ENCODE measurements at regions not wholly inside any gene's neighbourhood (a gene's known extent, or its start where the extent isn't known, plus 50 kb on each side); places are given as distances from the start of the nearest gene placed in this dataset.

GRCh38 chr17:72363089-72363610 lies 242.3 kb downstream of the SOX9 start:
- POLR2A ChIA-PET: no interaction called here
- Mint-ChIP-seq H3K9me3 (peaks cover 2% of the 10 kb centered on the region), H3K27ac (no peak overlapping the region)

GRCh38 chr17:72365857-72366414 lies 245.1 kb downstream of the SOX9 start:
- CTCF ChIA-PET: no interaction called here
- H3K4me1 Mint-ChIP-seq: no peaks in the 10 kb centered on the region
- no peaks in the 10 kb centered on the region for H3K36me3 Mint-ChIP-seq (ENCODE audit: low read depth)
- DNase-seq: no peak
- H3K4me3 Mint-ChIP-seq: no peak overlapping the region
- no peak overlapping the region for H3K27ac Mint-ChIP-seq
- H3K9me3 Mint-ChIP-seq: peaks cover 2% of the 10 kb centered on the region
- POLR2A ChIA-PET: no interaction called here
- no peaks in the 10 kb centered on the region for H3K27me3 Mint-ChIP-seq

More at GRCh38 chr17:72363089-72363610, 242.3 kb downstream of the SOX9 start:
- Mint-ChIP-seq H3K4me3 (no peak overlapping the region), H3K36me3 (ENCODE audit: low read depth) (no peaks in the 10 kb centered on the region), H3K27me3 (no peaks in the 10 kb centered on the region), H3K4me1 (no peaks in the 10 kb centered on the region)
- CTCF ChIA-PET: no interaction called here
- DNase-seq: no peak

GRCh38 chr17:72366626-72367025 lies 245.8 kb downstream of the SOX9 start:
- POLR2A ChIA-PET: no interaction called here
- H3K9me3 Mint-ChIP-seq: peaks cover 2% of the 10 kb centered on the region
- no peak overlapping the region for H3K27ac Mint-ChIP-seq
- no peaks in the 10 kb centered on the region for H3K27me3 Mint-ChIP-seq
- H3K4me1 Mint-ChIP-seq: no peaks in the 10 kb centered on the region
- H3K36me3 Mint-ChIP-seq (ENCODE audit: low read depth): no peaks in the 10 kb centered on the region
- H3K4me3 Mint-ChIP-seq: no peak overlapping the region
- no peak for DNase-seq
- CTCF ChIA-PET: no interaction called here

GRCh38 chr17:72368191-72368590 lies 247.4 kb downstream of the SOX9 start:
- ChIA-PET POLR2A (no interaction called here), CTCF (no interaction called here)
- DNase-seq: no peak
- H3K4me1 Mint-ChIP-seq: no peaks in the 10 kb centered on the region
- no peaks in the 10 kb centered on the region for H3K36me3 Mint-ChIP-seq (ENCODE audit: low read depth)
- H3K4me3 Mint-ChIP-seq: no peak overlapping the region
- H3K27ac Mint-ChIP-seq: no peak overlapping the region
- no peaks in the 10 kb centered on the region for H3K27me3 Mint-ChIP-seq
- peaks cover 2% of the 10 kb centered on the region for H3K9me3 Mint-ChIP-seq

- Mint-ChIP-seq H3K36me3 (ENCODE audit: low read depth) (no peaks in the 10 kb centered on the region), H3K27ac (no peak overlapping the region), H3K4me1 (no peaks in the 10 kb centered on the region), H3K4me3 (no peak overlapping the region), H3K27me3 (no peaks in the 10 kb centered on the region), H3K9me3 (no peaks in the 10 kb centered on the region)
- CTCF ChIA-PET: no interaction called here
- DNase-seq: no peak
- POLR2A ChIA-PET: no interaction called here
Measured at GRCh38 chr17:72369366-72369765, 248.5 kb downstream of the SOX9 start.

- no peaks in the 10 kb centered on the region for H3K36me3 Mint-ChIP-seq (ENCODE audit: low read depth)
- H3K4me1 Mint-ChIP-seq: no peaks in the 10 kb centered on the region
- ChIA-PET POLR2A (no interaction called here), CTCF (interaction anchor here (0.7 to 0.8 kb wide), 2 partner anchors 10 to 231 kb away, joined by 3 read pairs; no protein-coding TSS in a partner anchor)
- H3K27me3 Mint-ChIP-seq: no peaks in the 10 kb centered on the region
- H3K9me3 Mint-ChIP-seq: no peaks in the 10 kb centered on the region
- no peak overlapping the region for H3K27ac Mint-ChIP-seq
- no peak for DNase-seq
- H3K4me3 Mint-ChIP-seq: no peak overlapping the region
Measured at GRCh38 chr17:72370819-72371218, 250.0 kb downstream of the SOX9 start.

GRCh38 chr17:72372185-72372584 lies 251.4 kb downstream of the SOX9 start:
- ChIA-PET CTCF (no interaction called here), POLR2A (no interaction called here)
- no peaks in the 10 kb centered on the region for H3K9me3 Mint-ChIP-seq
- H3K27me3 Mint-ChIP-seq: no peaks in the 10 kb centered on the region
- H3K4me3 Mint-ChIP-seq: no peak overlapping the region
- H3K36me3 Mint-ChIP-seq (ENCODE audit: low read depth): no peaks in the 10 kb centered on the region
- H3K4me1 Mint-ChIP-seq: no peaks in the 10 kb centered on the region
- no peak overlapping the region for H3K27ac Mint-ChIP-seq
- no peak for DNase-seq

- H3K27ac Mint-ChIP-seq: no peak overlapping the region
- no peak overlapping the region for H3K4me3 Mint-ChIP-seq
- DNase-seq: no peak
- no peaks in the 10 kb centered on the region for H3K4me1 Mint-ChIP-seq
- no peaks in the 10 kb centered on the region for H3K27me3 Mint-ChIP-seq
- no peaks in the 10 kb centered on the region for H3K9me3 Mint-ChIP-seq
- CTCF ChIA-PET: no interaction called here
- no peaks in the 10 kb centered on the region for H3K36me3 Mint-ChIP-seq (ENCODE audit: low read depth)
- POLR2A ChIA-PET: no interaction called here
Measured at GRCh38 chr17:72373910-72374741, 253.3 kb downstream of the SOX9 start.

- CTCF ChIA-PET: no interaction called here
- no peaks in the 10 kb centered on the region for H3K36me3 Mint-ChIP-seq (ENCODE audit: low read depth)
Measured at GRCh38 chr17:72376526-72377345, 255.9 kb downstream of the SOX9 start.

GRCh38 chr17:72378414-72379390 lies 257.9 kb downstream of the SOX9 start:
- no peaks in the 10 kb centered on the region for H3K4me1 Mint-ChIP-seq
- ChIA-PET CTCF (no interaction called here), POLR2A (no interaction called here)
- DNase-seq: no peak
- no peak overlapping the region for H3K4me3 Mint-ChIP-seq
- no peaks in the 10 kb centered on the region for H3K27me3 Mint-ChIP-seq
- H3K27ac Mint-ChIP-seq: no peak overlapping the region
- no peaks in the 10 kb centered on the region for H3K36me3 Mint-ChIP-seq (ENCODE audit: low read depth)
- no peaks in the 10 kb centered on the region for H3K9me3 Mint-ChIP-seq

More at GRCh38 chr17:72376526-72377345, 255.9 kb downstream of the SOX9 start:
- Mint-ChIP-seq H3K9me3 (no peaks in the 10 kb centered on the region), H3K27me3 (no peaks in the 10 kb centered on the region), H3K4me3 (no peak overlapping the region), H3K27ac (no peak overlapping the region), H3K4me1 (no peaks in the 10 kb centered on the region)
- DNase-seq: no peak
- POLR2A ChIA-PET: no interaction called here

- no peak for DNase-seq
Measured at GRCh38 chr17:72379516-72379915, 258.7 kb downstream of the SOX9 start.

GRCh38 chr17:72380120-72380519 lies 259.3 kb downstream of the SOX9 start:
- Mint-ChIP-seq H3K27ac (no peak overlapping the region), H3K4me1 (no peaks in the 10 kb centered on the region), H3K36me3 (ENCODE audit: low read depth) (no peaks in the 10 kb centered on the region), H3K27me3 (no peaks in the 10 kb centered on the region), H3K4me3 (no peak overlapping the region), H3K9me3 (no peaks in the 10 kb centered on the region)
- CTCF ChIA-PET: interaction anchor here (0.9 kb wide), 1 partner anchor 9 kb away, joined by 3 read pairs; no protein-coding TSS in a partner anchor
- DNase-seq: no peak
- POLR2A ChIA-PET: no interaction called here

More at GRCh38 chr17:72379516-72379915, 258.7 kb downstream of the SOX9 start:
- Mint-ChIP-seq H3K27me3 (no peaks in the 10 kb centered on the region), H3K36me3 (ENCODE audit: low read depth) (no peaks in the 10 kb centered on the region), H3K4me3 (no peak overlapping the region), H3K9me3 (no peaks in the 10 kb centered on the region), H3K4me1 (no peaks in the 10 kb centered on the region), H3K27ac (no peak overlapping the region)
- ChIA-PET CTCF (no interaction called here), POLR2A (no interaction called here)

All from activated CD4-positive, alpha-beta T cell treated with anti-CD3 and anti-CD28 coated beads, Interleukin-2, amount 10 ng/mL, durations not matched to agents 7 days and 5 days (primary cell).